ENCODE measurements at regions not wholly inside any gene's neighbourhood (a gene's known extent, or its start where the extent isn't known, plus 50 kb on each side); places are given as distances from the start of the nearest gene placed in this dataset.
A peak's percentile ranks its signal among the peaks of the same experiment; 100 is the strongest.

GRCh38 chr2:37833423-37833822 lies 91.7 kb upstream of the RMDN2 start:
- DNase-seq (ENCODE audit: low read depth in 4 of 4, low spot score in 2 of 4): no peak

- DNase-seq (ENCODE audit: low read depth in 4 of 4, low spot score in 2 of 4): no peak
These were observed 88.8 kb upstream of the RMDN2 start for GRCh38 chr2:37836270-37836669.

GRCh38 chr2:37836711-37837110 lies 88.4 kb upstream of the RMDN2 start:
- no peak for DNase-seq (ENCODE audit: low read depth in 4 of 4, low spot score in 2 of 4)

GRCh38 chr2:37837628-37838328 lies 87.3 kb upstream of the RMDN2 start:
- peak in 2 of 4 donors; percentile 63 to 73 for DNase-seq (ENCODE audit: low read depth in 4 of 4, low spot score in 2 of 4)

- DNase-seq (ENCODE audit: low read depth in 4 of 4, low spot score in 2 of 4): no peak
These were observed 86.4 kb upstream of the RMDN2 start for GRCh38 chr2:37838541-37839167.

GRCh38 chr2:37839991-37840390 lies 85.1 kb upstream of the RMDN2 start:
- DNase-seq (ENCODE audit: low read depth in 4 of 4, low spot score in 2 of 4): no peak

GRCh38 chr2:37842732-37843440 lies 82.2 kb upstream of the RMDN2 start:
- no peak for DNase-seq (ENCODE audit: low read depth in 4 of 4, low spot score in 2 of 4)

- no peak for DNase-seq (ENCODE audit: low read depth in 4 of 4, low spot score in 2 of 4)
These were observed 81.5 kb upstream of the RMDN2 start for GRCh38 chr2:37843556-37843955.

GRCh38 chr2:37846207-37846606 lies 78.9 kb upstream of the RMDN2 start:
- no peak for DNase-seq (ENCODE audit: low read depth in 4 of 4, low spot score in 2 of 4)

GRCh38 chr2:37847792-37848191 lies 77.3 kb upstream of the RMDN2 start:
- no peak for DNase-seq (ENCODE audit: low read depth in 4 of 4, low spot score in 2 of 4)

- DNase-seq (ENCODE audit: low read depth in 4 of 4, low spot score in 2 of 4): no peak
These were observed 76.6 kb upstream of the RMDN2 start for GRCh38 chr2:37848451-37848850.

GRCh38 chr2:37849911-37850310 lies 75.2 kb upstream of the RMDN2 start:
- no peak for DNase-seq (ENCODE audit: low read depth in 4 of 4, low spot score in 2 of 4)

GRCh38 chr2:37851428-37851827 lies 73.7 kb upstream of the RMDN2 start:
- no peak for DNase-seq (ENCODE audit: low read depth in 4 of 4, low spot score in 2 of 4)

- DNase-seq (ENCODE audit: low read depth in 4 of 4, low spot score in 2 of 4): no peak
These were observed 73.1 kb upstream of the RMDN2 start for GRCh38 chr2:37851828-37852584.

GRCh38 chr2:37852585-37853014 lies 72.5 kb upstream of the RMDN2 start:
- DNase-seq (ENCODE audit: low read depth in 4 of 4, low spot score in 2 of 4): no peak

GRCh38 chr2:37854676-37855282 lies 70.3 kb upstream of the RMDN2 start:
- no peak for DNase-seq (ENCODE audit: low read depth in 4 of 4, low spot score in 2 of 4)

- DNase-seq (ENCODE audit: low read depth in 4 of 4, low spot score in 2 of 4): no peak
These were observed 69.6 kb upstream of the RMDN2 start for GRCh38 chr2:37855283-37856041.

GRCh38 chr2:37856101-37856751 lies 68.9 kb upstream of the RMDN2 start:
- DNase-seq (ENCODE audit: low read depth in 4 of 4, low spot score in 2 of 4): no peak

GRCh38 chr2:37857575-37858399 lies 67.3 kb upstream of the RMDN2 start:
- no peak for DNase-seq (ENCODE audit: low read depth in 4 of 4, low spot score in 2 of 4)
